NOMO-1 (cell line): ENCODE measurements at regions not wholly inside any gene's neighbourhood (a gene's known extent, or its start where the extent isn't known, plus 50 kb on each side); places are given as distances from the start of the nearest gene placed in this dataset.

Experiments used
- DNase-seq, 2 experiments: peaks; one replicate each; lab custom pipeline; 2025; ENCODE audit not compliant: unreplicated experiment in 2 of 2; lab: John Stamatoyannopoulos, UW

- no peak for DNase-seq
Measured at GRCh38 chr3:148600440-148600839, 97.3 kb upstream of the AGTR1 start.

- no peak for DNase-seq
Measured at GRCh38 chr3:148600902-148601765, 96.6 kb upstream of the AGTR1 start.

- no peak for DNase-seq
Measured at GRCh38 chr3:148601766-148602685, 95.7 kb upstream of the AGTR1 start.

- no peak for DNase-seq
Measured at GRCh38 chr3:148604270-148605085, 93.2 kb upstream of the AGTR1 start.

- DNase-seq = no peak
Measured at GRCh38 chr3:148605521-148605920, 92.2 kb upstream of the AGTR1 start.

GRCh38 chr3:148606979-148607378 is 90.7 kb upstream of the AGTR1 start:
- DNase-seq = no peak

- DNase-seq = no peak
Measured at GRCh38 chr3:148607491-148607890, 90.2 kb upstream of the AGTR1 start.

GRCh38 chr3:148612278-148612677 is 85.4 kb upstream of the AGTR1 start:
- DNase-seq = no peak

GRCh38 chr3:148615382-148615781 is 82.3 kb upstream of the AGTR1 start:
- DNase-seq = no peak

GRCh38 chr3:148625095-148625736 is 72.5 kb upstream of the AGTR1 start:
- no peak for DNase-seq

GRCh38 chr3:148625991-148626390 is 71.7 kb upstream of the AGTR1 start:
- DNase-seq = no peak

GRCh38 chr3:148629006-148629405 is 68.7 kb upstream of the AGTR1 start:
- no peak for DNase-seq

GRCh38 chr3:148631124-148631903 is 66.4 kb upstream of the AGTR1 start:
- DNase-seq = no peak

GRCh38 chr3:148641722-148642121 is 56.0 kb upstream of the AGTR1 start:
- DNase-seq = peak; percentile 15 to 39

- DNase-seq = no peak
Measured at GRCh38 chr3:148642214-148642613, 55.5 kb upstream of the AGTR1 start.

- peak; percentile 1 to 8 for DNase-seq
Measured at GRCh38 chr3:148642616-148643015, 55.1 kb upstream of the AGTR1 start.

GRCh38 chr3:148643389-148643840 is 54.3 kb upstream of the AGTR1 start:
- no peak for DNase-seq

- no peak for DNase-seq
Measured at GRCh38 chr3:148646126-148646665, 51.5 kb upstream of the AGTR1 start.
